ENCODE measurements at regions not wholly inside any gene's neighbourhood (a gene's known extent, or its start where the extent isn't known, plus 50 kb on each side); places are given as distances from the start of the nearest gene placed in this dataset.

DNA sequence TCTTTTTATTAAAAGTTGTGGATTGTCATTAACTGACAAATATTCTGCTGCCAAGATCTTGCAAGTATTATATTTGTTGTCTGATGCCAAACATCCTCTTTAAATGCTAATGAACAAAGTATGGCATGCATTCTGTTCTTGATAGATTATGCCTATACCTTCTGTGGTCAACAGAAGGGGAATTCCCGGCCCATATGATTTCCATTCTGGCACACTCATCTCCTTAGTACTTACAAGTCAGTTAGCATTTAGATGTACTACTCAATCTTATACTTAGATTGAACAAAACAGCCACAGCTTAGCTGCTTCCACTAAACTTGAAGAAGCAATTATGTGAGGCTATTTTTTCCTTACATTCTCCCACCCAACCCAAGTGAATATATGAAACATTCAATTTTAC is 246.1 kb upstream of the DACH1 start:
- H3K4me1 ChIP-seq (ENCODE audit: control insufficient read depth, insufficient read depth, low read length): no peaks in the 10 kb centered on the region
- WGBS (ENCODE audit: insufficient coverage): no CpG with 5 or more reads among the region's 1 CpG
- H3K27ac ChIP-seq (ENCODE audit: low read depth, low read length): no peak overlapping the region
- H3K36me3 ChIP-seq (ENCODE audit: control insufficient read depth, insufficient read depth, low read length): no peaks in the 10 kb centered on the region
- H3K9me3 ChIP-seq (ENCODE audit: control insufficient read depth, insufficient read depth, low read length): no peaks in the 10 kb centered on the region
- no peak overlapping the region for H3K4me3 ChIP-seq (ENCODE audit: low read depth, low read length)
- no peaks in the 10 kb centered on the region for H3K27me3 ChIP-seq (ENCODE audit: control insufficient read depth, insufficient read depth, low read length)
- DNase-seq (ENCODE audit: low read depth in 4 of 6, low spot score in 6 of 6): peak in 1 of 6 donors; percentile 77

DNA sequence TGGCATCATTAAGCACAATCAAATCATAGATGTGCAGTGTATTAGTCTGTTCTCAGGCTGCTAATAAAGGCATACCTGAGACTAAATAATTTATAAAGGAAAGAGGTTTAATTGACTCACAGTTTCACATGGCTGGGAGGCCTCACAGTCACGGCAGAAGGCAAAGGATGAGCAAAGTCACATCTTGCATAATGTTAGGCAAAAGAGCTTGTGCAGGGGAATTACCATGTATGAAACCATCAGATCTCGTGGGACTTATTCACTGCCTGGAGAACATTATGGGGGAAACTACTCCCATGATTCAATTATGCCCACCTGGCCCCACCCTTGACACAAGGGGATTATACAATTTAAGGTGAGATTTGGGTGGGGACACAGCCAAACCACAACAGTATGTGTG is 245.2 kb upstream of the DACH1 start:
- H3K9me3 ChIP-seq (ENCODE audit: control insufficient read depth, insufficient read depth, low read length): no peaks in the 10 kb centered on the region
- 78% methylated on average over 1 of the region's 2 CpGs for WGBS (ENCODE audit: insufficient coverage)
- no peak overlapping the region for H3K27ac ChIP-seq (ENCODE audit: low read depth, low read length)
- no peaks in the 10 kb centered on the region for H3K27me3 ChIP-seq (ENCODE audit: control insufficient read depth, insufficient read depth, low read length)
- H3K4me3 ChIP-seq (ENCODE audit: low read depth, low read length): no peak overlapping the region
- no peak for DNase-seq (ENCODE audit: low read depth in 4 of 6, low spot score in 6 of 6)
- no peaks in the 10 kb centered on the region for H3K4me1 ChIP-seq (ENCODE audit: control insufficient read depth, insufficient read depth, low read length)
- no peaks in the 10 kb centered on the region for H3K36me3 ChIP-seq (ENCODE audit: control insufficient read depth, insufficient read depth, low read length)

DNA sequence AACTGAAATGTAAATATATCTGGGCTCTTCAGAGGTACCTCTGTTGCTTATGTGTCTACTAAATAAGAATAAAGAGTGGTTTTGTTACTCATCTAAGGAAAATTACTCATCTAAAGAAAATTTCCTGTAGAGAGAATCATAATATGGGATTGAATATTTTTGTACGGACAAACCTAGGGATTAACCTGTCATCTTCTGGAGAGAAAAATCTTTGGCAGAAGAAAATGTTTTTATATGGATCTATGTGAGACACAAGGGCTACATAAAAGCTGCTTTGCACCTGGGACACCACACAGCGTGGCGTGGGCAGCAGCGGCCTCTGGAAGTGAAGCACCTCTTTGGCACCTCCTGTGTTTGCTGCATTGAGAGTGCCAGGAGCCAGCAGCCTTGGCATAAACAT is 242.9 kb upstream of the DACH1 start:
- Histone ChIP-seq H3K27me3 (ENCODE audit: control insufficient read depth, insufficient read depth, low read length) (no peaks in the 10 kb centered on the region), H3K4me3 (ENCODE audit: low read depth, low read length) (no peak overlapping the region), H3K9me3 (ENCODE audit: control insufficient read depth, insufficient read depth, low read length) (no peaks in the 10 kb centered on the region), H3K36me3 (ENCODE audit: control insufficient read depth, insufficient read depth, low read length) (no peaks in the 10 kb centered on the region), H3K27ac (ENCODE audit: low read depth, low read length) (no peak overlapping the region), H3K4me1 (ENCODE audit: control insufficient read depth, insufficient read depth, low read length) (no peaks in the 10 kb centered on the region)
- WGBS (ENCODE audit: insufficient coverage): 93% methylated on average over 3 of the region's 4 CpGs
- no peak for DNase-seq (ENCODE audit: low read depth in 4 of 6, low spot score in 6 of 6)

DNA sequence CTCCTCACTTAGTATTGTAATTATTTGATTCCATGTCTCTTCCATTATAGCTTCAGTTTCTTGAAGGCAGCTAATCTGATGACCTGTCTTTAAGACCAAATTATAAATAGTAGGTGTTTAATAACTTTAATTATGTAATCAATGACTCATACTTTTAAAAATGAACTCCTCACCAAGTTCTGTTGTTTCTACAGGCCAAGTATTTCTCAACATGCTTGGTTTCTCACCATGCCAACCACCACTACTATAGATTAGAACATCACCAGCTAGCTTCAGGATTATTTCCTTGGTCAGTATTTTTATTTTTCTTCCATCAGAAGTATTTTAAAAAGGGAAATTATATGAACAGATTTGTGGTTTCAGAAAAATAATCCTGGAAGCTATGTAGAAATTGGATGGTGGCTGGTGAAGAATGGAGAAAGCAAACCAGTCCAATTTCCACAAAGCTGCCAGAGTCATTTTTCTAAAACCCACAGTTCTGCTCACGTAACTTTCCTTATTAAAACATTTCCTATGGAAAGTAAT is 237.7 kb upstream of the DACH1 start:
- DNase-seq (ENCODE audit: low read depth in 4 of 6, low spot score in 6 of 6): no peak
- no peaks in the 10 kb centered on the region for H3K36me3 ChIP-seq (ENCODE audit: control insufficient read depth, insufficient read depth, low read length)
- H3K27me3 ChIP-seq (ENCODE audit: control insufficient read depth, insufficient read depth, low read length): no peaks in the 10 kb centered on the region
- WGBS (ENCODE audit: insufficient coverage): no CpG with 5 or more reads among the region's 1 CpG
- no peaks in the 10 kb centered on the region for H3K4me1 ChIP-seq (ENCODE audit: control insufficient read depth, insufficient read depth, low read length)
- H3K27ac ChIP-seq (ENCODE audit: low read depth, low read length): no peak overlapping the region
- no peak overlapping the region for H3K4me3 ChIP-seq (ENCODE audit: low read depth, low read length)
- no peaks in the 10 kb centered on the region for H3K9me3 ChIP-seq (ENCODE audit: control insufficient read depth, insufficient read depth, low read length)

DNA sequence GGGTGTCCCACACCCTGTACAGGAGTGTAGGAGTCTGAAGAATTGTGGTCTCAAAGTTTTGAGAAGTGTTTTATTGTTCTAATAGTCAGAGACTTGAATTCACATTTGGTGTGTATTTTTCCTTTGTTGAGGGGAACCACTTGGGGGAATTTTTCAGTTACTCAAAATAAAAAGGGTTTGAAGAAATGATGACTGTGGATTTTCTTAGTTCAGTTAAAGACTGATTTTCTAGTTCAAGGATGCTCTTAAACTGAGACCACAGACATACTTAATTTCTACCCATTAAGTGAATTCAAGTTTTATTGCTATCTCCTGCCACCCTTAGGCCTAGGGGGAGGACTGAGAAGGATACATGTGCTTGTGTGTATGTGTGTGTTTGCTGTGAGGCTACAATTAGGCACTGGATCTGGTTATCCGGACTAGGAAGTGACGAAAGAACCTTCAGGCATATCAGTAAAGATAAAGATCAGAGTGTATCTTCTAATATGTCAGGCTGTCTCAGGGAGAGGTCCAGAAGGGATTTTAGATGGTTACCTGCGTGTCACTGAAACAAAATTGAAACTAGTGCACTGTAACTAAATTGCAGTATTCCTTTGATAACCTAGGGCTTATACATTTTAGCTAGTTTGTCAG is 234.9 kb upstream of the DACH1 start:
- Histone ChIP-seq H3K4me1 (ENCODE audit: control insufficient read depth, insufficient read depth, low read length) (no peaks in the 10 kb centered on the region), H3K9me3 (ENCODE audit: control insufficient read depth, insufficient read depth, low read length) (no peaks in the 10 kb centered on the region), H3K27me3 (ENCODE audit: control insufficient read depth, insufficient read depth, low read length) (no peaks in the 10 kb centered on the region), H3K27ac (ENCODE audit: low read depth, low read length) (no peak overlapping the region), H3K4me3 (ENCODE audit: low read depth, low read length) (no peak overlapping the region), H3K36me3 (ENCODE audit: control insufficient read depth, insufficient read depth, low read length) (no peaks in the 10 kb centered on the region)
- no peak for DNase-seq (ENCODE audit: low read depth in 4 of 6, low spot score in 6 of 6)
- WGBS (ENCODE audit: insufficient coverage): 94% methylated on average over 2 of the region's 3 CpGs

DNA sequence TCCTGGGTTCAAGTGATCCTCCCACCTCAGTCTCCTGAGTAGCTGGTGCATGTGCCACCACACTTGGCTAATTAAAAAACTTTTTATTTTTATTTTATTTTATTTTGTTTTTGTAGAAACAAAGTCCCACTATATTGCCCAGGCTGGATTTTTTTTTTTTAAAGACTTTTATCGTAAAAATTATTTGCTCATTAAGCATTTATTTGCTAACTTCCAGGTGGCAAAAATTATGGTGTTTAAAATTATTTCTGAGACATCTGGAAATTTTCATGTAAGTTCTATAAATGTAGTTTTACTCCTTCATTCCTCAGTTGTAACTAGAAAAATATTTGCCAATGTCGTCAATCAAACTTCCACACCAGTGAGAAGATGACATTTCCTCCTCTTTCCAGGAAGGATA is 233.3 kb upstream of the DACH1 start:
- H3K9me3 ChIP-seq (ENCODE audit: control insufficient read depth, insufficient read depth, low read length): no peaks in the 10 kb centered on the region
- H3K27me3 ChIP-seq (ENCODE audit: control insufficient read depth, insufficient read depth, low read length): no peaks in the 10 kb centered on the region
- no peak overlapping the region for H3K27ac ChIP-seq (ENCODE audit: low read depth, low read length)
- no CpG with 5 or more reads among the region's 2 CpGs for WGBS (ENCODE audit: insufficient coverage)
- no peak overlapping the region for H3K4me3 ChIP-seq (ENCODE audit: low read depth, low read length)
- no peaks in the 10 kb centered on the region for H3K4me1 ChIP-seq (ENCODE audit: control insufficient read depth, insufficient read depth, low read length)
- H3K36me3 ChIP-seq (ENCODE audit: control insufficient read depth, insufficient read depth, low read length): no peaks in the 10 kb centered on the region
- no peak for DNase-seq (ENCODE audit: low read depth in 4 of 6, low spot score in 6 of 6)

DNA sequence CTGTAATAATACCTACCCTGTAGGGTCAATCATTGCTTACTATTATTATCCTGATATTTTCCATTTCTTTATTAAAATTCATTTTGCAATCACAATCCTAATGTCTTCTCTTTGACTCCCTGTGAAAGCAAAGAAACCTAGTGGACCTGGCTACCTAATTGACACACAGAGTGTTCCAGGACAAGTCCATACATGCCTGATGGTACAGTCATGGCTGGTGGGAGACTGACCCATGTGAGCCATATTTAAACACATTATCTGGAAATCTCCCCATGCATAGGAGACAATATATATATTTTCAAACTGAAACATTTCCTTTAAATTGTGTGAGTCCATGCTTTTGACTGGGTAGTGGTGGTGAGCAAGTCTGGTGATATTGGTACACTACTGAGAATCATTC is 230.6 kb upstream of the DACH1 start:
- no peaks in the 10 kb centered on the region for H3K27me3 ChIP-seq (ENCODE audit: control insufficient read depth, insufficient read depth, low read length)
- no peak overlapping the region for H3K4me3 ChIP-seq (ENCODE audit: low read depth, low read length)
- H3K4me1 ChIP-seq (ENCODE audit: control insufficient read depth, insufficient read depth, low read length): no peaks in the 10 kb centered on the region
- H3K27ac ChIP-seq (ENCODE audit: low read depth, low read length): no peak overlapping the region
- no peaks in the 10 kb centered on the region for H3K36me3 ChIP-seq (ENCODE audit: control insufficient read depth, insufficient read depth, low read length)
- H3K9me3 ChIP-seq (ENCODE audit: control insufficient read depth, insufficient read depth, low read length): no peaks in the 10 kb centered on the region
- DNase-seq (ENCODE audit: low read depth in 4 of 6, low spot score in 6 of 6): no peak

DNA sequence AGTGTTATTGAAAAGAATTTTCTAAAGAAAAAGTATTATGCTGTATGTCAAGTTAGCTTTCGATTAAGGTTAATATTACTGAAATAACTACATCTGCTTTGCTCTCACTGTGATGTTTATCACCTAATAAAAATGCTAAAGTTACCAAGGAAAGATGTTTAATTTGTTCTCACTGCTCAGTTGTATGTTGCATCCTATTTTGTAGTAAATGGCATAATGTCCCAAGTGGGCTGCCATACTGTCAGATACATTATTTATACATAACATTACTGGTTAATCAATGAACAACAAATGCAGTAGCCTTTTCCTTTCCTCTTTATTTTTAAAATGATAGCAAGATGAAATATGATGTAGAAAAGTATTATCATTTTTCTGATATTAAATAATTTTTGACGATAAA is 226.3 kb upstream of the DACH1 start:
- no peaks in the 10 kb centered on the region for H3K4me1 ChIP-seq (ENCODE audit: control insufficient read depth, insufficient read depth, low read length)
- H3K4me3 ChIP-seq (ENCODE audit: low read depth, low read length): no peak overlapping the region
- WGBS (ENCODE audit: insufficient coverage): no CpG with 5 or more reads among the region's 2 CpGs
- no peaks in the 10 kb centered on the region for H3K36me3 ChIP-seq (ENCODE audit: control insufficient read depth, insufficient read depth, low read length)
- no peaks in the 10 kb centered on the region for H3K27me3 ChIP-seq (ENCODE audit: control insufficient read depth, insufficient read depth, low read length)
- peak in 1 of 6 donors; percentile 79 for DNase-seq (ENCODE audit: low read depth in 4 of 6, low spot score in 6 of 6)
- no peak overlapping the region for H3K27ac ChIP-seq (ENCODE audit: low read depth, low read length)
- H3K9me3 ChIP-seq (ENCODE audit: control insufficient read depth, insufficient read depth, low read length): no peaks in the 10 kb centered on the region

DNA sequence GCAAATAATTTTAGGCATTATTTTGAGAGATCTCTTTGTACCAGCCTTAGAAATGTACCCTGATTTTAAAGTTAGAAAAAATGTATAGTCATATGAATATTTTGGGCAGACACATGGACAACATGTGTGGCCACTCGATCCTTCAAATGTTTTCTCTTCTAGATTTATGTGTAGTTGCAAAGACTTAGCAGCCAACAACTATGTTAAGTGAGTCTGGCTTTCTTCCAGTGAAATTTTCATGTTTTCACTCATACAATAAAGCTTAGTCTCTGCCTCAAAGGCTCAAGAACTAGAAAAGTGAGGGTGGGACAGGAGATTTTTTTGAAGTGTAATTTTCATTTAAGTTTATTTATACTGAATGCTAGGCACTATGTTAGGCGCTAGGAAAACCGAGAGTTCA is 207.7 kb upstream of the DACH1 start:
- H3K27ac ChIP-seq (ENCODE audit: low read depth, low read length): no peak overlapping the region
- no CpG with 5 or more reads among the region's 3 CpGs for WGBS (ENCODE audit: insufficient coverage)
- no peaks in the 10 kb centered on the region for H3K36me3 ChIP-seq (ENCODE audit: control insufficient read depth, insufficient read depth, low read length)
- no peaks in the 10 kb centered on the region for H3K9me3 ChIP-seq (ENCODE audit: control insufficient read depth, insufficient read depth, low read length)
- H3K4me3 ChIP-seq (ENCODE audit: low read depth, low read length): no peak overlapping the region
- H3K4me1 ChIP-seq (ENCODE audit: control insufficient read depth, insufficient read depth, low read length): no peaks in the 10 kb centered on the region
- H3K27me3 ChIP-seq (ENCODE audit: control insufficient read depth, insufficient read depth, low read length): no peaks in the 10 kb centered on the region
- DNase-seq (ENCODE audit: low read depth in 4 of 6, low spot score in 6 of 6): peak in 1 of 6 donors; percentile 43

DNA sequence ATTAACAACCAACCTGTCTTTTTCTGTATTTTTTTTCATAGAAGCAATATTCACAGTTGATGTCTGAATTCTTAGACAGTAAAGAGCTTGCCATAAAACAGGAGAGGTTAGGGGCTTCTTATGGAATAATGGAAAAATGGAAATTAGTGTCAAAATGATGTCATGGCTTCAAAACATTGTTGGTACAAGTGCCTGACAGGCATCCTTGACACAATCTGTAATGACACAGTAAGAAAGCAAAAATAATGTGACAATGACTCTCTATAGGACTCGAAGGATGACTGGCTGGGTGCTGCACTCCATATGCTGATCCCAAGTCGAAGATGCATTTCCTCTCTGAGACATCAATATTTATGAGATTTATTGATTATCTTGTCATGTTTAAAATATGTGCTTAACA is 205.3 kb upstream of the DACH1 start:
- no peaks in the 10 kb centered on the region for H3K9me3 ChIP-seq (ENCODE audit: control insufficient read depth, insufficient read depth, low read length)
- WGBS (ENCODE audit: insufficient coverage): no CpG with 5 or more reads among the region's 2 CpGs
- no peak overlapping the region for H3K27ac ChIP-seq (ENCODE audit: low read depth, low read length)
- H3K36me3 ChIP-seq (ENCODE audit: control insufficient read depth, insufficient read depth, low read length): no peaks in the 10 kb centered on the region
- H3K4me1 ChIP-seq (ENCODE audit: control insufficient read depth, insufficient read depth, low read length): no peaks in the 10 kb centered on the region
- no peak overlapping the region for H3K4me3 ChIP-seq (ENCODE audit: low read depth, low read length)
- DNase-seq (ENCODE audit: low read depth in 4 of 6, low spot score in 6 of 6): no peak
- no peaks in the 10 kb centered on the region for H3K27me3 ChIP-seq (ENCODE audit: control insufficient read depth, insufficient read depth, low read length)

Data from spinal cord (tissue), 9 donors.